GM23248 (cell line): ENCODE measurements at regions not wholly inside any gene's neighbourhood (a gene's known extent, or its start where the extent isn't known, plus 50 kb on each side); places are given as distances from the start of the nearest gene placed in this dataset.

Source experiments
- EZH2 ChIP-seq: fragments of 200-600 bp; sonication (generic); IDR thresholded peaks from 2 replicates; pipeline ENCODE4 v1.6.1; 2018; ENCODE audit warnings: antibody characterized with exemption, mild to moderate bottlenecking; ENCODE audit not compliant: insufficient read depth, poor library complexity, severe bottlenecking
- EZH2phosphoT487 ChIP-seq: fragments of 200-600 bp; sonication (generic); IDR thresholded peaks from 2 replicates; pipeline ENCODE4 v1.6.1; 2018; ENCODE audit warnings: antibody characterized with exemption, moderate library complexity, mild to moderate bottlenecking, low read depth; ENCODE audit not compliant: insufficient read depth

GRCh38 chr3:111373239-111373638 lies 168.8 kb upstream of the CD96 start:
- TF ChIP-seq EZH2 = no peak
- no peak for TF ChIP-seq EZH2phosphoT487
